HepG2 (cell line): ENCODE measurements at regions not wholly inside any gene's neighbourhood (a gene's known extent, or its start where the extent isn't known, plus 50 kb on each side); places are given as distances from the start of the nearest gene placed in this dataset.

Experiments used
- ATAC-seq: fragments of 200-7000 bp; cut with Tn5 transposase; 3 replicates; pipeline ENCODE4 v1.9.1; 2020; ENCODE audit warnings: mild to moderate bottlenecking, moderate library complexity
- BruUV-seq: library from RNA; stranded (reverse); fragments of 400-500 nt; replicated peaks from 2 replicates; lab custom pipeline; 2021; lab: Mats Ljungman, UMichigan
- CTCF ChIA-PET: fragments of 300-600 bp; formaldehyde crosslinking; extraction: SDS; loops from one replicate; lab custom pipeline; 2021; ENCODE audit warnings: low total read pairs, inconsistent platforms, low intra/inter-chr PET ratio; lab: Yijun Ruan, JAX
- POLR2A ChIA-PET: fragments of 350-600 bp; sonication (Branson Sonifier 250); formaldehyde crosslinking; loops from one replicate; lab custom pipeline; 2020; ENCODE audit warnings: antibody characterized with exemption, inconsistent platforms; lab: Yijun Ruan, JAX
- DNase-seq: peaks from one replicate; pipeline ENCODE4 v3.0.0-alpha.2; 2015; ENCODE audit warnings: low spot score
- FAIRE-seq: peaks from 3 replicates; lab custom pipeline; 2011; peaks lifted over from hg19 to GRCh38; lab: Jason Lieb, UNC
- H2AFZ ChIP-seq: one replicate; pipeline ENCODE4 v1.6.1; 2011; ENCODE audit warnings: low read length, inconsistent platforms
- H3K27ac ChIP-seq: fragments of 300-600 bp; 3 replicates; pipeline ENCODE4 v1.8.0; 2011; ENCODE audit warnings: mixed run types, mild to moderate bottlenecking, mixed read lengths, low read length, inconsistent platforms; ENCODE audit not compliant: insufficient read depth; ENCODE audit errors: extremely low read length
- H3K27me3 ChIP-seq, 2 experiments: fragments of 200-600 bp in 1 of 2; 2 replicates in 1 of 2; 3 replicates in 1 of 2; pipeline versions ENCODE4 v1.6.0 to v1.8.0; 2011; ENCODE audit warnings: low read length in 2 of 2, mild to moderate bottlenecking in 2 of 2, moderate library complexity in 2 of 2, inconsistent platforms in 1 of 2; ENCODE audit not compliant: insufficient read depth in 2 of 2, control insufficient read depth in 1 of 2
- H3K36me3 ChIP-seq, 2 experiments: fragments of 200-600 bp in 1 of 2; replicated peaks in 1 of 2; 2 replicates in 1 of 2; 3 replicates in 1 of 2; pipeline versions ENCODE4 v1.5.1 to v1.8.0; 2011; ENCODE audit warnings: low read length in 2 of 2, inconsistent platforms in 1 of 2; ENCODE audit not compliant: insufficient read depth in 2 of 2, control insufficient read depth in 1 of 2
- H3K4me1 ChIP-seq: 2 replicates; pipeline ENCODE4 v1.5.1; 2012; ENCODE audit warnings: low read length, inconsistent platforms; ENCODE audit not compliant: insufficient read depth
- H3K4me2 ChIP-seq: 2 replicates; pipeline ENCODE4 v1.6.0; 2011; ENCODE audit warnings: low read depth, low read length, inconsistent platforms
- H3K4me3 ChIP-seq, 3 experiments: fragments of 200-600 bp in 1 of 3; sonication (generic), shearing (Covaris generic) in 1 of 3; replicated peaks in 1 of 3; 2 replicates each; pipeline ENCODE4 v1.5.1; 2011 to 2016; ENCODE audit warnings: low read length in 3 of 3, inconsistent platforms in 2 of 3, low read depth in 2 of 3, mild to moderate bottlenecking in 2 of 3, control low read depth in 1 of 3, mixed read lengths in 1 of 3; ENCODE audit not compliant: insufficient read depth in 1 of 3
- H3K79me2 ChIP-seq: one replicate; pipeline ENCODE4 v1.6.1; 2011; ENCODE audit warnings: low read length, inconsistent platforms; ENCODE audit not compliant: insufficient read depth
- H3K9ac ChIP-seq: 2 replicates; pipeline ENCODE4 v1.6.0; 2011; ENCODE audit warnings: mild to moderate bottlenecking, low read depth, low read length, inconsistent platforms; ENCODE audit not compliant: insufficient read depth
- H3K9me3 ChIP-seq: 2 replicates; pipeline ENCODE4 v1.5.1; 2012; ENCODE audit warnings: mild to moderate bottlenecking, low read length
- H4K20me1 ChIP-seq: 2 replicates; pipeline ENCODE4 v1.6.0; 2011; ENCODE audit warnings: inconsistent platforms, mild to moderate bottlenecking, low read length, moderate library complexity; ENCODE audit not compliant: insufficient read depth
- MEIS1 ChIP-seq: sonication (generic); formaldehyde crosslinking; IDR thresholded peaks from 2 replicates; pipeline ENCODE4 v1.9.0; 2021; ENCODE audit warnings: mild to moderate bottlenecking, missing genetic modification reagents, moderate library complexity, borderline replicate concordance
- PITX1 ChIP-seq: sonication (generic); formaldehyde crosslinking; IDR thresholded peaks from 2 replicates; pipeline ENCODE4 v1.5.1; 2020; ENCODE audit warnings: mild to moderate bottlenecking, missing genetic modification reagents
- ZNF343 ChIP-seq: sonication (generic); formaldehyde crosslinking; IDR thresholded peaks from 2 replicates; pipeline ENCODE4 v1.4.0; 2020; ENCODE audit warnings: mild to moderate bottlenecking, missing genetic modification reagents
- WGBS: methylation state at CpG from one replicate; pipeline ENCODE4 v1.1.6; 2017; ENCODE audit warnings: low lambda C conversion rate; 5-methylcytosine and 5-hydroxymethylcytosine counted together
- in situ Hi-C: cut with HindIII; loops from 2 replicates; pipeline ENCODE4 v1.10.0; 2017; ENCODE audit warnings: low pct_unique_long_range_greater_than_20kb; ENCODE audit not compliant: extremely low pct_ligation_motif_present
- intact Hi-C: fragments of 100-400 bp; cut with micrococcal nuclease; formaldehyde crosslinking; loops from one replicate; pipeline ENCODE4 v1.10.0; 2022; ENCODE audit not compliant: unreplicated experiment
- TF ChIP-seq, protein P1 (sequence below): sonication (generic); formaldehyde crosslinking; IDR thresholded peaks from 2 replicates; pipeline ENCODE4 v1.4.0; 2020; ENCODE audit warnings: missing genetic modification reagents, borderline replicate concordance
- TF ChIP-seq, protein P2 (sequence below): sonication (generic); formaldehyde crosslinking; IDR thresholded peaks from 2 replicates; pipeline ENCODE4 v1.4.0; 2020; ENCODE audit warnings: missing genetic modification reagents, borderline replicate concordance

GRCh38 chr17:56667925-56668458 lies 74.5 kb downstream of the NOG start:
- no peak for ATAC-seq
- 13% methylated on average over 5 of the region's 5 CpGs for WGBS

More at GRCh38 chr17:56667925-56668458, 74.5 kb downstream of the NOG start:
- H3K36me3 ChIP-seq, result no peaks in the 10 kb centered on the region
- H4K20me1 ChIP-seq, result no peaks in the 10 kb centered on the region
- intact Hi-C loops (no loop called here), in situ Hi-C loops (no loop called here)
- no TSS peak for BruUV-seq
- no peak overlapping the region for H3K27ac ChIP-seq
- TF ChIP-seq ZNF343 (CRISPR knock-in tag), result no peak
- no peak for TF ChIP-seq PITX1
- TF ChIP-seq, protein P1, sequence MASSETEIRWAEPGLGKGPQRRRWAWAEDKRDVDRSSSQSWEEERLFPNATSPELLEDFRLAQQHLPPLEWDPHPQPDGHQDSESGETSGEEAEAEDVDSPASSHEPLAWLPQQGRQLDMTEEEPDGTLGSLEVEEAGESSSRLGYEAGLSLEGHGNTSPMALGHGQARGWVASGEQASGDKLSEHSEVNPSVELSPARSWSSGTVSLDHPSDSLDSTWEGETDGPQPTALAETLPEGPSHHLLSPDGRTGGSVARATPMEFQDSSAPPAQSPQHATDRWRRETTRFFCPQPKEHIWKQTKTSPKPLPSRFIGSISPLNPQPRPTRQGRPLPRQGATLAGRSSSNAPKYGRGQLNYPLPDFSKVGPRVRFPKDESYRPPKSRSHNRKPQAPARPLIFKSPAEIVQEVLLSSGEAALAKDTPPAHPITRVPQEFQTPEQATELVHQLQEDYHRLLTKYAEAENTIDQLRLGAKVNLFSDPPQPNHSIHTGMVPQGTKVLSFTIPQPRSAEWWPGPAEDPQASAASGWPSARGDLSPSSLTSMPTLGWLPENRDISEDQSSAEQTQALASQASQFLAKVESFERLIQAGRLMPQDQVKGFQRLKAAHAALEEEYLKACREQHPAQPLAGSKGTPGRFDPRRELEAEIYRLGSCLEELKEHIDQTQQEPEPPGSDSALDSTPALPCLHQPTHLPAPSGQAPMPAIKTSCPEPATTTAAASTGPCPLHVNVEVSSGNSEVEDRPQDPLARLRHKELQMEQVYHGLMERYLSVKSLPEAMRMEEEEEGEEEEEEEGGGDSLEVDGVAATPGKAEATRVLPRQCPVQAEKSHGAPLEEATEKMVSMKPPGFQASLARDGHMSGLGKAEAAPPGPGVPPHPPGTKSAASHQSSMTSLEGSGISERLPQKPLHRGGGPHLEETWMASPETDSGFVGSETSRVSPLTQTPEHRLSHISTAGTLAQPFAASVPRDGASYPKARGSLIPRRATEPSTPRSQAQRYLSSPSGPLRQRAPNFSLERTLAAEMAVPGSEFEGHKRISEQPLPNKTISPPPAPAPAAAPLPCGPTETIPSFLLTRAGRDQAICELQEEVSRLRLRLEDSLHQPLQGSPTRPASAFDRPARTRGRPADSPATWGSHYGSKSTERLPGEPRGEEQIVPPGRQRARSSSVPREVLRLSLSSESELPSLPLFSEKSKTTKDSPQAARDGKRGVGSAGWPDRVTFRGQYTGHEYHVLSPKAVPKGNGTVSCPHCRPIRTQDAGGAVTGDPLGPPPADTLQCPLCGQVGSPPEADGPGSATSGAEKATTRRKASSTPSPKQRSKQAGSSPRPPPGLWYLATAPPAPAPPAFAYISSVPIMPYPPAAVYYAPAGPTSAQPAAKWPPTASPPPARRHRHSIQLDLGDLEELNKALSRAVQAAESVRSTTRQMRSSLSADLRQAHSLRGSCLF (CRISPR knock-in tag), result no peak
- TF ChIP-seq, protein P2, sequence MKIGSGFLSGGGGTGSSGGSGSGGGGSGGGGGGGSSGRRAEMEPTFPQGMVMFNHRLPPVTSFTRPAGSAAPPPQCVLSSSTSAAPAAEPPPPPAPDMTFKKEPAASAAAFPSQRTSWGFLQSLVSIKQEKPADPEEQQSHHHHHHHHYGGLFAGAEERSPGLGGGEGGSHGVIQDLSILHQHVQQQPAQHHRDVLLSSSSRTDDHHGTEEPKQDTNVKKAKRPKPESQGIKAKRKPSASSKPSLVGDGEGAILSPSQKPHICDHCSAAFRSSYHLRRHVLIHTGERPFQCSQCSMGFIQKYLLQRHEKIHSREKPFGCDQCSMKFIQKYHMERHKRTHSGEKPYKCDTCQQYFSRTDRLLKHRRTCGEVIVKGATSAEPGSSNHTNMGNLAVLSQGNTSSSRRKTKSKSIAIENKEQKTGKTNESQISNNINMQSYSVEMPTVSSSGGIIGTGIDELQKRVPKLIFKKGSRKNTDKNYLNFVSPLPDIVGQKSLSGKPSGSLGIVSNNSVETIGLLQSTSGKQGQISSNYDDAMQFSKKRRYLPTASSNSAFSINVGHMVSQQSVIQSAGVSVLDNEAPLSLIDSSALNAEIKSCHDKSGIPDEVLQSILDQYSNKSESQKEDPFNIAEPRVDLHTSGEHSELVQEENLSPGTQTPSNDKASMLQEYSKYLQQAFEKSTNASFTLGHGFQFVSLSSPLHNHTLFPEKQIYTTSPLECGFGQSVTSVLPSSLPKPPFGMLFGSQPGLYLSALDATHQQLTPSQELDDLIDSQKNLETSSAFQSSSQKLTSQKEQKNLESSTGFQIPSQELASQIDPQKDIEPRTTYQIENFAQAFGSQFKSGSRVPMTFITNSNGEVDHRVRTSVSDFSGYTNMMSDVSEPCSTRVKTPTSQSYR (CRISPR knock-in tag), result no peak
- no peak for TF ChIP-seq MEIS1 (CRISPR knock-in tag)
- POLR2A ChIA-PET, result no interaction called here
- FAIRE-seq (no peak), DNase-seq (no peak)
- H3K79me2 ChIP-seq, result no peaks in the 10 kb centered on the region
- no peaks in the 10 kb centered on the region for H3K4me1 ChIP-seq
- no peak overlapping the region for H3K9ac ChIP-seq
- no peak overlapping the region for H3K4me2 ChIP-seq
- CTCF ChIA-PET, result no interaction called here
- H3K27me3 ChIP-seq, result peaks cover 0 to 2% of the 10 kb centered on the region in 2 experiments; a peak in 1 of 5 replicates
- no peak overlapping the region for H3K4me3 ChIP-seq
- no peak overlapping the region for H2AFZ ChIP-seq
- no peaks in the 10 kb centered on the region for H3K9me3 ChIP-seq
